ENCODE measurements at regions not wholly inside any gene's neighbourhood (a gene's known extent, or its start where the extent isn't known, plus 50 kb on each side); places are given as distances from the start of the nearest gene placed in this dataset.

- FAIRE-seq = no peak
- no peak for DNase-seq (ENCODE audit: low spot score)
These were observed 260.4 kb downstream of the SLC4A3 start for GRCh38 chr2:219887870-219888269.

- FAIRE-seq = no peak
- no peak for DNase-seq (ENCODE audit: low spot score)
These were observed 266.1 kb downstream of the SLC4A3 start for GRCh38 chr2:219893541-219893940.

- DNase-seq (ENCODE audit: low spot score) (no peak), FAIRE-seq (no peak)
These were observed 270.0 kb downstream of the SLC4A3 start for GRCh38 chr2:219897456-219897855.

- no peak for FAIRE-seq
- no peak for DNase-seq (ENCODE audit: low spot score)
These were observed 273.7 kb downstream of the SLC4A3 start for GRCh38 chr2:219901155-219901554.

GRCh38 chr2:219902891-219903552 is 275.6 kb downstream of the SLC4A3 start:
- no peak for FAIRE-seq

GRCh38 chr2:219905640-219906039 is 278.2 kb downstream of the SLC4A3 start:
- no peak for FAIRE-seq
- no peak for DNase-seq (ENCODE audit: low spot score)

More at GRCh38 chr2:219902891-219903552, 275.6 kb downstream of the SLC4A3 start:
- no peak for DNase-seq (ENCODE audit: low spot score)

- FAIRE-seq (no peak), DNase-seq (ENCODE audit: low spot score) (no peak)
These were observed 278.9 kb downstream of the SLC4A3 start for GRCh38 chr2:219906114-219907010.

GRCh38 chr2:219907011-219907365 is 279.6 kb downstream of the SLC4A3 start:
- DNase-seq (ENCODE audit: low spot score) (no peak), FAIRE-seq (no peak)

GRCh38 chr2:219908538-219908937 is 281.1 kb downstream of the SLC4A3 start:
- FAIRE-seq (no peak), DNase-seq (ENCODE audit: low spot score) (no peak)

- DNase-seq (ENCODE audit: low spot score) (no peak), FAIRE-seq (no peak)
These were observed 284.1 kb downstream of the SLC4A3 start for GRCh38 chr2:219911541-219911940.

GRCh38 chr2:219912491-219912921 is 285.1 kb downstream of the SLC4A3 start:
- no peak for DNase-seq (ENCODE audit: low spot score)
- FAIRE-seq = no peak

- FAIRE-seq (no peak), DNase-seq (ENCODE audit: low spot score) (no peak)
These were observed 287.1 kb downstream of the SLC4A3 start for GRCh38 chr2:219914577-219914976.

- no peak for DNase-seq (ENCODE audit: low spot score)
- no peak for FAIRE-seq
These were observed 288.9 kb downstream of the SLC4A3 start for GRCh38 chr2:219916281-219916680.

- no peak for FAIRE-seq
- no peak for DNase-seq (ENCODE audit: low spot score)
These were observed 289.5 kb downstream of the SLC4A3 start for GRCh38 chr2:219916726-219917440.

GRCh38 chr2:219918254-219918653 is 290.8 kb downstream of the SLC4A3 start:
- DNase-seq (ENCODE audit: low spot score) = no peak

GRCh38 chr2:219918944-219919343 is 291.5 kb downstream of the SLC4A3 start:
- DNase-seq (ENCODE audit: low spot score) (no peak), FAIRE-seq (no peak)

More at GRCh38 chr2:219918254-219918653, 290.8 kb downstream of the SLC4A3 start:
- no peak for FAIRE-seq

GRCh38 chr2:219919506-219919905 is 292.1 kb downstream of the SLC4A3 start:
- DNase-seq (ENCODE audit: low spot score) (no peak), FAIRE-seq (no peak)

- DNase-seq (ENCODE audit: low spot score) (no peak), FAIRE-seq (no peak)
These were observed 302.4 kb downstream of the SLC4A3 start for GRCh38 chr2:219929835-219930234.

GRCh38 chr2:219939647-219940046 is 312.2 kb downstream of the SLC4A3 start:
- no peak for FAIRE-seq

GRCh38 chr2:219944866-219945265 is 317.4 kb downstream of the SLC4A3 start:
- FAIRE-seq = no peak
- DNase-seq (ENCODE audit: low spot score) = no peak

More at GRCh38 chr2:219939647-219940046, 312.2 kb downstream of the SLC4A3 start:
- DNase-seq (ENCODE audit: low spot score) = no peak

GRCh38 chr2:219946021-219946420 is 318.6 kb downstream of the SLC4A3 start:
- no peak for FAIRE-seq
- DNase-seq (ENCODE audit: low spot score) = no peak

- FAIRE-seq = no peak
These were observed 319.1 kb downstream of the SLC4A3 start for GRCh38 chr2:219946529-219946928.

More at GRCh38 chr2:219946529-219946928, 319.1 kb downstream of the SLC4A3 start:
- no peak for DNase-seq (ENCODE audit: low spot score)
